GM06990 (cell line): ENCODE measurements at regions not wholly inside any gene's neighbourhood (a gene's known extent, or its start where the extent isn't known, plus 50 kb on each side); places are given as distances from the start of the nearest gene placed in this dataset.

ENCODE experiments used
- DNase-seq: peaks from one replicate; pipeline ENCODE4 v3.0.0-alpha.2; 2011; ENCODE audit not compliant: insufficient read length; ENCODE audit errors: extremely low read depth
- H3K27me3 ChIP-seq: replicated peaks from 2 replicates; pipeline ENCODE4 v1.6.0; 2011; ENCODE audit warnings: low read length; ENCODE audit not compliant: control insufficient read depth, insufficient read depth
- H3K36me3 ChIP-seq: 2 replicates; pipeline ENCODE4 v1.5.1; 2011; ENCODE audit warnings: low read length; ENCODE audit not compliant: control insufficient read depth, insufficient read depth
- H3K4me3 ChIP-seq: replicated peaks from 2 replicates; pipeline ENCODE4 v1.5.1; 2011; ENCODE audit warnings: low read depth, mild to moderate bottlenecking, control low read depth, low read length
- CTCF ChIP-seq: IDR thresholded peaks from 2 replicates; pipeline ENCODE4 v1.5.1; 2011; ENCODE audit warnings: low read length, control low read depth, mild to moderate bottlenecking, inconsistent platforms; ENCODE audit not compliant: insufficient read depth, poor library complexity, severe bottlenecking

- no peaks in the 10 kb centered on the region for H3K27me3 ChIP-seq
- TF ChIP-seq CTCF: no peak
- H3K4me3 ChIP-seq: no peak overlapping the region
- DNase-seq: no peak
- H3K36me3 ChIP-seq: no peaks in the 10 kb centered on the region
Observed at GRCh38 chr1:242873661-242874060, 349.2 kb upstream of the PLD5 start.

GRCh38 chr1:242872521-242872920 lies 348.0 kb upstream of the PLD5 start:
- DNase-seq: no peak
- no peak for TF ChIP-seq CTCF

GRCh38 chr1:242871471-242872030 lies 347.1 kb upstream of the PLD5 start:
- H3K4me3 ChIP-seq: no peak overlapping the region
- H3K27me3 ChIP-seq: no peaks in the 10 kb centered on the region
- no peak for TF ChIP-seq CTCF

More at GRCh38 chr1:242872521-242872920, 348.0 kb upstream of the PLD5 start:
- Histone ChIP-seq H3K27me3 (no peaks in the 10 kb centered on the region), H3K36me3 (no peaks in the 10 kb centered on the region), H3K4me3 (no peak overlapping the region)

GRCh38 chr1:242870966-242871365 lies 346.5 kb upstream of the PLD5 start:
- Histone ChIP-seq H3K27me3 (no peaks in the 10 kb centered on the region), H3K4me3 (no peak overlapping the region), H3K36me3 (no peaks in the 10 kb centered on the region)
- TF ChIP-seq CTCF: no peak
- DNase-seq: no peak

More at GRCh38 chr1:242871471-242872030, 347.1 kb upstream of the PLD5 start:
- DNase-seq: no peak
- no peaks in the 10 kb centered on the region for H3K36me3 ChIP-seq

- DNase-seq: no peak
- Histone ChIP-seq H3K4me3 (no peak overlapping the region), H3K36me3 (no peaks in the 10 kb centered on the region), H3K27me3 (no peaks in the 10 kb centered on the region; the same call in 1 of the 2 replicates)
- no peak for TF ChIP-seq CTCF
Observed at GRCh38 chr1:242856289-242856688, 331.8 kb upstream of the PLD5 start.

GRCh38 chr1:242854466-242854865 lies 330.0 kb upstream of the PLD5 start:
- Histone ChIP-seq H3K4me3 (no peak overlapping the region), H3K27me3 (no peaks in the 10 kb centered on the region; the same call in 1 of the 2 replicates), H3K36me3 (no peaks in the 10 kb centered on the region)
- DNase-seq: no peak
- TF ChIP-seq CTCF: no peak
